ENCODE measurements at regions not wholly inside any gene's neighbourhood (a gene's known extent, or its start where the extent isn't known, plus 50 kb on each side); places are given as distances from the start of the nearest gene placed in this dataset.

DNA sequence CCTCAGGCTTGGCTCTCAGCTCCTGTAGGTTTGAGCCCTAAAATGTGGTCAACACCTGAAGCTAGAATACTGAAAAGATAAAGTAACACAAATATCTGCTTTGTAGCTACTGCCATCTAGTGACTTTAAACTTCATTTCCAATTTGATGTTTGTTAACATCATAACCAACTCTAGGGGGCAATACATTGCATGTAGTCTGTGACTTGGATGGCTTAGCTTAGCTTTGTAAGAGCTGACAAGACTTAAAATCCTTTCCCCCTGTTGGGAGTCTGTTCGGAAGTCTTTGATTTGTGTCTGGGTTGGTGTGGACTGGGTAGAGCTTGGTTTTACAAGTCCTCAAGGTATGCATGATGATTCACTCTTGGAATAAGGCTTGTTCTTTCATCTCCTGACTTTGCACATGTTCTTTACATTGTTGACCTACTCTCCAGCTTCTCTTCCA is 51.7 kb downstream of the SCN11A start:
- no peak overlapping the region for H3K27ac ChIP-seq (replicated peaks)
- DNase-seq (ENCODE audit: low read depth in 1 of 2, low spot score in 1 of 2), result peak; percentile 6 to 16
- H3K27me3 ChIP-seq (ENCODE audit: insufficient read depth, poor library complexity, severe bottlenecking), result no peaks in the 10 kb centered on the region
- TF ChIP-seq, protein P1, sequence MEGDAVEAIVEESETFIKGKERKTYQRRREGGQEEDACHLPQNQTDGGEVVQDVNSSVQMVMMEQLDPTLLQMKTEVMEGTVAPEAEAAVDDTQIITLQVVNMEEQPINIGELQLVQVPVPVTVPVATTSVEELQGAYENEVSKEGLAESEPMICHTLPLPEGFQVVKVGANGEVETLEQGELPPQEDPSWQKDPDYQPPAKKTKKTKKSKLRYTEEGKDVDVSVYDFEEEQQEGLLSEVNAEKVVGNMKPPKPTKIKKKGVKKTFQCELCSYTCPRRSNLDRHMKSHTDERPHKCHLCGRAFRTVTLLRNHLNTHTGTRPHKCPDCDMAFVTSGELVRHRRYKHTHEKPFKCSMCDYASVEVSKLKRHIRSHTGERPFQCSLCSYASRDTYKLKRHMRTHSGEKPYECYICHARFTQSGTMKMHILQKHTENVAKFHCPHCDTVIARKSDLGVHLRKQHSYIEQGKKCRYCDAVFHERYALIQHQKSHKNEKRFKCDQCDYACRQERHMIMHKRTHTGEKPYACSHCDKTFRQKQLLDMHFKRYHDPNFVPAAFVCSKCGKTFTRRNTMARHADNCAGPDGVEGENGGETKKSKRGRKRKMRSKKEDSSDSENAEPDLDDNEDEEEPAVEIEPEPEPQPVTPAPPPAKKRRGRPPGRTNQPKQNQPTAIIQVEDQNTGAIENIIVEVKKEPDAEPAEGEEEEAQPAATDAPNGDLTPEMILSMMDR (IDR thresholded peaks at IDR 0.05; ENCODE audit: insufficient read depth, low read length), result peak; percentile 70
- TF ChIP-seq POLR2AphosphoS5 (IDR thresholded peaks at IDR 0.05; ENCODE audit: low read depth), result no peak
- H3K4me3 ChIP-seq (replicated peaks; ENCODE audit: insufficient read depth, low read length), result no peak overlapping the region

DNA sequence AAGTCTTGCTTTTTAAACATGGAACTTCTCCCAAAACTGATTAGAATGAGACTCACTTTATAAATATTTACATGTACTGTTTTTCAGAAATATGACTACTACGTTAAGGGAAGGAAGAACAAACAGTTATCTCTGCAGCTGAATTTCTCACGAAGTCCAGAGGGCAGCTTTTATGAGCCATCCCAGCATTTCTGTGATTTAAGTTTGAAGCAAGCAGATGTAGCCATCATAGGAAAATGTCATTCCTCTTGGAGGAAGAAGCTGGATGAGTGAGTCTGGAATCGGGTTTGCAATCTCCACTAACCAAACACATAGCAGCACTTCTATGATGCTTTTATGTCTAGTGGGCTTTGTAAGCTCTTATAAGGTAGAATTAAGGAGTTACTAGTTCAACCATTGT is 53.7 kb downstream of the SCN11A start:
- no peak for DNase-seq (ENCODE audit: low read depth in 1 of 2, low spot score in 1 of 2)
- TF ChIP-seq SPI1 (IDR thresholded peaks at IDR 0.05; ENCODE audit: borderline replicate concordance, low read depth), result no peak
- TF ChIP-seq GABPA (IDR thresholded peaks at IDR 0.05; ENCODE audit: low read depth), result no peak
- TF ChIP-seq, protein P2, sequence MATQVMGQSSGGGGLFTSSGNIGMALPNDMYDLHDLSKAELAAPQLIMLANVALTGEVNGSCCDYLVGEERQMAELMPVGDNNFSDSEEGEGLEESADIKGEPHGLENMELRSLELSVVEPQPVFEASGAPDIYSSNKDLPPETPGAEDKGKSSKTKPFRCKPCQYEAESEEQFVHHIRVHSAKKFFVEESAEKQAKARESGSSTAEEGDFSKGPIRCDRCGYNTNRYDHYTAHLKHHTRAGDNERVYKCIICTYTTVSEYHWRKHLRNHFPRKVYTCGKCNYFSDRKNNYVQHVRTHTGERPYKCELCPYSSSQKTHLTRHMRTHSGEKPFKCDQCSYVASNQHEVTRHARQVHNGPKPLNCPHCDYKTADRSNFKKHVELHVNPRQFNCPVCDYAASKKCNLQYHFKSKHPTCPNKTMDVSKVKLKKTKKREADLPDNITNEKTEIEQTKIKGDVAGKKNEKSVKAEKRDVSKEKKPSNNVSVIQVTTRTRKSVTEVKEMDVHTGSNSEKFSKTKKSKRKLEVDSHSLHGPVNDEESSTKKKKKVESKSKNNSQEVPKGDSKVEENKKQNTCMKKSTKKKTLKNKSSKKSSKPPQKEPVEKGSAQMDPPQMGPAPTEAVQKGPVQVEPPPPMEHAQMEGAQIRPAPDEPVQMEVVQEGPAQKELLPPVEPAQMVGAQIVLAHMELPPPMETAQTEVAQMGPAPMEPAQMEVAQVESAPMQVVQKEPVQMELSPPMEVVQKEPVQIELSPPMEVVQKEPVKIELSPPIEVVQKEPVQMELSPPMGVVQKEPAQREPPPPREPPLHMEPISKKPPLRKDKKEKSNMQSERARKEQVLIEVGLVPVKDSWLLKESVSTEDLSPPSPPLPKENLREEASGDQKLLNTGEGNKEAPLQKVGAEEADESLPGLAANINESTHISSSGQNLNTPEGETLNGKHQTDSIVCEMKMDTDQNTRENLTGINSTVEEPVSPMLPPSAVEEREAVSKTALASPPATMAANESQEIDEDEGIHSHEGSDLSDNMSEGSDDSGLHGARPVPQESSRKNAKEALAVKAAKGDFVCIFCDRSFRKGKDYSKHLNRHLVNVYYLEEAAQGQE (IDR thresholded peaks at IDR 0.05; ENCODE audit: insufficient replicate concordance, low read depth), result no peak
- TF ChIP-seq, protein P1 (IDR thresholded peaks at IDR 0.05; ENCODE audit: insufficient read depth, low read length), result no peak
- TF ChIP-seq POLR2AphosphoS5 (IDR thresholded peaks at IDR 0.05; ENCODE audit: low read depth), result no peak
- Histone ChIP-seq H3K4me3 (replicated peaks; ENCODE audit: insufficient read depth, low read length) (no peak overlapping the region), H3K27me3 (ENCODE audit: insufficient read depth, poor library complexity, severe bottlenecking) (no peaks in the 10 kb centered on the region), H3K27ac (replicated peaks) (no peak overlapping the region)

DNA sequence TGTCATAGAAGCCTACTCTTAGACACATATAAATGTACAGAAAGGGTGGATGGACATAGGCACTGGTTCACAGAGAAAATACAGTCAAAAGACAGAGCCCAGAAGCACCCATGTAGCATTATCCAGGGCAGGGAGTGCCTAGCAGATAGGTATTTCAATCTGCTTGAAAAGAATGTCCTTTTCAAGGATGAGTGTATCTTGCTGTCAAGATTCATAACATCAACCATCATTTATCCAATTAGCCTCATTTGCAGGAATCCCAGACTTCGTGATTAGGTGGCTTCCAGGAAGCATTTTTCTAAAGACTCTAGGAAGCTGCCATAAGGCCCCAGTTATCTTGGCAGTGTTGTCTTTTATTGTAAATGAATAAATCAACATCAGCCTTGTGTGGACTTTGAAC is 55.6 kb downstream of the SCN11A start:
- DNase-seq (ENCODE audit: low read depth in 1 of 2, low spot score in 1 of 2), result no peak
- no peak overlapping the region for H3K4me3 ChIP-seq (replicated peaks; ENCODE audit: insufficient read depth, low read length)
- H3K27ac ChIP-seq (replicated peaks), result no peak overlapping the region
- no peaks in the 10 kb centered on the region for H3K27me3 ChIP-seq (ENCODE audit: insufficient read depth, poor library complexity, severe bottlenecking)
- TF ChIP-seq GABPA (IDR thresholded peaks at IDR 0.05; ENCODE audit: low read depth) (no peak), SPI1 (IDR thresholded peaks at IDR 0.05; ENCODE audit: borderline replicate concordance, low read depth) (no peak)
- TF ChIP-seq, protein P2 (IDR thresholded peaks at IDR 0.05; ENCODE audit: insufficient replicate concordance, low read depth), result no peak
- TF ChIP-seq, protein P1 (IDR thresholded peaks at IDR 0.05; ENCODE audit: insufficient read depth, low read length), result no peak

DNA sequence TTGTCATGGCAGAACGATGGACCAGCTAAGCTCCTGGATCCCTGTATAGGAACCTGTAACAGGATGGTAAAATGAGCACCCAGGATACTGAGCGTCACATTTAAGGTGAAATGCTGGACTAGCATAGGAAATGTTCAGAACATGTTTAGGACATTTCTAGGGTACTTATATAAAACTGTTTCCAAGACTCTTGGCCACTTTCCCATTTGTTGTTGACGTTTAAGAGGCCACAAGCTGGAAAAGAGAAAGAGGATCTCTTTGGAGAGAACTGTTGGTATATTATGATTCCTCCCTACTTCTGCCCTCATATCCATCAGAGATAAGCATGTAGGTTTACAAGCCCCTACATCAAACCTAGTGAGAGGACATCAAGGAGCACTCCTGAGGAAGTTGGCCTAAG is 57.5 kb downstream of the SCN11A start:
- no peak overlapping the region for H3K27ac ChIP-seq (replicated peaks)
- H3K4me3 ChIP-seq (replicated peaks; ENCODE audit: insufficient read depth, low read length), result no peak overlapping the region
- no peaks in the 10 kb centered on the region for H3K27me3 ChIP-seq (ENCODE audit: insufficient read depth, poor library complexity, severe bottlenecking)
- no peak for DNase-seq (ENCODE audit: low read depth in 1 of 2, low spot score in 1 of 2)
- TF ChIP-seq POLR2AphosphoS5 (IDR thresholded peaks at IDR 0.05; ENCODE audit: low read depth) (no peak), GABPA (IDR thresholded peaks at IDR 0.05; ENCODE audit: low read depth) (no peak), SPI1 (IDR thresholded peaks at IDR 0.05; ENCODE audit: borderline replicate concordance, low read depth) (no peak)
- TF ChIP-seq, protein P1 (IDR thresholded peaks at IDR 0.05; ENCODE audit: insufficient read depth, low read length), result no peak
- TF ChIP-seq, protein P2 (IDR thresholded peaks at IDR 0.05; ENCODE audit: insufficient replicate concordance, low read depth), result no peak
